NCI-H774 (cell line): ENCODE measurements at regions not wholly inside any gene's neighbourhood (a gene's known extent, or its start where the extent isn't known, plus 50 kb on each side); places are given as distances from the start of the nearest gene placed in this dataset.
A peak's percentile ranks its signal among the peaks of the same experiment; 100 is the strongest.

Experiments
- DNase-seq: peaks from one replicate; lab custom pipeline; 2025; lab: John Stamatoyannopoulos, UW

- no peak for DNase-seq
Measured at GRCh38 chr3:34183114-34183513, 384.7 kb downstream of the PDCD6IP start.

GRCh38 chr3:34183611-34184340 is 385.3 kb downstream of the PDCD6IP start:
- DNase-seq: no peak

GRCh38 chr3:34185301-34185700 is 386.9 kb downstream of the PDCD6IP start:
- DNase-seq: no peak

- DNase-seq: no peak
Measured at GRCh38 chr3:34189133-34189532, 390.7 kb downstream of the PDCD6IP start.

- DNase-seq: no peak
Measured at GRCh38 chr3:34196914-34197313, 398.5 kb downstream of the PDCD6IP start.

- no peak for DNase-seq
Measured at GRCh38 chr3:34198309-34198708, 399.9 kb downstream of the PDCD6IP start.

GRCh38 chr3:34200576-34200975 is 402.1 kb downstream of the PDCD6IP start:
- no peak for DNase-seq

- DNase-seq: no peak
Measured at GRCh38 chr3:34202975-34203374, 404.5 kb downstream of the PDCD6IP start.

- no peak for DNase-seq
Measured at GRCh38 chr3:34203386-34203785, 405.0 kb downstream of the PDCD6IP start.

- DNase-seq: no peak
Measured at GRCh38 chr3:34207002-34207401, 408.6 kb downstream of the PDCD6IP start.

GRCh38 chr3:34207806-34208205 is 409.4 kb downstream of the PDCD6IP start:
- DNase-seq: no peak

- no peak for DNase-seq
Measured at GRCh38 chr3:34212175-34212574, 413.7 kb downstream of the PDCD6IP start.

GRCh38 chr3:34212656-34213055 is 414.2 kb downstream of the PDCD6IP start:
- DNase-seq: peak; percentile 12

- DNase-seq: no peak
Measured at GRCh38 chr3:34213478-34213877, 415.0 kb downstream of the PDCD6IP start.

GRCh38 chr3:34216711-34217335 is 418.4 kb downstream of the PDCD6IP start:
- no peak for DNase-seq

GRCh38 chr3:34218706-34219385 is 420.4 kb downstream of the PDCD6IP start:
- no peak for DNase-seq

- no peak for DNase-seq
Measured at GRCh38 chr3:34219556-34219955, 421.1 kb downstream of the PDCD6IP start.

GRCh38 chr3:34225821-34226366 is 427.5 kb downstream of the PDCD6IP start:
- DNase-seq: no peak

- no peak for DNase-seq
Measured at GRCh38 chr3:34229876-34230275, 431.4 kb downstream of the PDCD6IP start.

GRCh38 chr3:34235096-34235495 is 436.7 kb downstream of the PDCD6IP start:
- DNase-seq: no peak

GRCh38 chr3:34237946-34238345 is 439.5 kb downstream of the PDCD6IP start:
- no peak for DNase-seq

- no peak for DNase-seq
Measured at GRCh38 chr3:34238407-34238806, 440.0 kb downstream of the PDCD6IP start.

GRCh38 chr3:34239287-34239686 is 440.9 kb downstream of the PDCD6IP start:
- DNase-seq: no peak
